G401 (cell line): ENCODE measurements at regions not wholly inside any gene's neighbourhood (a gene's known extent, or its start where the extent isn't known, plus 50 kb on each side); places are given as distances from the start of the nearest gene placed in this dataset.

Experiments
- DNase-seq: peaks from one replicate; pipeline ENCODE4 v3.0.0-alpha.2; 2015; ENCODE audit warnings: low spot score
- in situ Hi-C: cut with HindIII; loops from 2 replicates; pipeline ENCODE4 v1.10.0; 2016; ENCODE audit warnings: low sequenced_read_pairs, mixed read lengths

- no peak for DNase-seq
- in situ Hi-C loops, result no loop called here
Measured at GRCh38 chr2:64704161-64704560, 50.4 kb upstream of the SERTAD2 start.

- in situ Hi-C loops, result no loop called here
- no peak for DNase-seq
Measured at GRCh38 chr2:64704996-64705395, 51.3 kb upstream of the SERTAD2 start.

DNA sequence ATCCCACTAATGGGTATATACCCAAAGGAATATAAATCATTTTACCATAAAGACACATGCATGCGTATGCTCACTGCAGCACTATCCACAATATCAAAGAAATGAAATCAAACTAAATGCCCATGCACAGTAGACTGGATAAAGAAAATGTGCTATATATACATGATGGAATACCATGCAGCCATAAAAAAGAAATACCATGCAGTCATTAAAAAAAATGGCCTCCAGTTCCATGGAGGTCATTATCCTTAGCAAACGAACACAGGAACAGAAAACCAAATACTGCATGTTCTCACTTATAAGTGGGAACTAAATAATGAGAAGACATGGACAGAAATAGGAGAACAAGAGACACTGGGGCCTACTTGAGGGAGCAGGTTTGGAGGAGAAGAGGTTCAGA, 53.6 kb upstream of the SERTAD2 start:
- in situ Hi-C loops, result no loop called here
- DNase-seq, result no peak

DNA sequence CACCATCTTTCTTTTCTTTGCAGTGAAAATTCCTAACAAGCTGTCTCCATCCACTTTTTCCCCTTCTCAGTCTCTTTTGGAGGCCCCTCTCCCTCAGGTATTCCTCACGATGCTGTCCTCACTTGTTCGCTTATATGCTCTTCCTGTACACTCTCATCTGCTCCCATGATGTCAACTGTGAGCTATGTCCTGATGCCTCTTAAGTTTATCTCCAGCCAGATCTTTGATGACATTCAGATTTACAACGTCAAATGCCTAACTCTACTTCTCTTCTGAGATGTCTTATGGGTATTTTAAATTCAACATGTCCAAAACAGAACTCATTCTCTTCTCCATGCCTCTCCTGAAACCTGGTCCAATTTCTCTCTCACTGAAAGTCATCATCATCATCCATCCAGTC, 55.1 kb upstream of the SERTAD2 start:
- no peak for DNase-seq
- in situ Hi-C loops, result no loop called here

GRCh38 chr2:64711252-64711800, 57.6 kb upstream of the SERTAD2 start:
- no peak for DNase-seq
- in situ Hi-C loops, result no loop called here

- in situ Hi-C loops, result no loop called here
Measured at GRCh38 chr2:64713686-64714085, 60.0 kb upstream of the SERTAD2 start.

DNA sequence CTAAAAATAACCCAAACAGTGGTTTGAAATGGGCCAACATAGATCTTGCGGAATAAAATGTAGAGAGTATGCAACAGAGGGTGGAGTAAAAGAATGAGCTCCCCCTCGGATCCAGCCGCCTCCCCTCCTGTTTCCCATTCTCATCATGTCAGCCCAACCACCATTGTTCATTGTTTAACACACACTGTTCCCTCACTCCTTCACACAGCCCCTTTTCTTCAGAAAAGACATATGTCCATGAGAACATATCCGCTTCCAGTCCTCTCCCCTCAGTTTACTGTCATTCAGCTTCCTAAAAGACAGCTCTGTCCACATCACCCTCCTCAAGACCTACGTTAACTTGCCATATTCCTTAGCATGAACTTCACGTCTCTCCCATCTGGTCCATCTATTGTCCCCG, 62.9 kb upstream of the SERTAD2 start:
- no peak for DNase-seq
- in situ Hi-C loops, result no loop called here

More at GRCh38 chr2:64713686-64714085, 60.0 kb upstream of the SERTAD2 start:
- no peak for DNase-seq

DNA sequence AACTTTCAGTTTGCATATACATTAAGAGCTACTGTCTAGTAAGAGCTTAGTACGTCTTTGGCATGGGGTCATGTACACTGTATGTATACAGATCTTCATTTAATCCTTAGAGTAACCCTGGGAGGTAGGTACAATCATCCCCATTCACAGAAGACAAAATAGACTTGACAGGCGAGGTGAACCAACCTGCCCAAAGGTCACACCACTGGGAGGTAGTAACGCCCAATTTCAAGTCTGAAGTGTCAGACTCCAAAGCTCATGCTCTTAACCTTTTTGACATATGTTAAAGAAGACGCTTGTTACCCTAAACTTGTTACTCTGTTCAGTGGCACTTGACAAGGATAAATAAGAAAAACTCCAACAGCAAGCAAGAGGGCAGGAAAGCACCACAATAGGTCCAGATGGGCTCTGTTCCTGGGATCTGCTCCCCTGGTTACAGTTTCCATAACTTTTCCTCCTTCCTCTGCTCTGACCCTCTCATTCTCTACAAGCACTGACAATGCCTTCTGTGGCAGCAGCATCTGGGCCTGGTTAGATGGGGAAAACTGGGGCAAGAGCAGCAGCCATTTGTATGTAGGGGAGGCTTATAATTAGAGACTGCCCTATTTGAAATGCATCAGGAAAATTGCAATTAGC, 64.7 kb upstream of the SERTAD2 start:
- in situ Hi-C loops, result no loop called here
- no peak for DNase-seq

DNA sequence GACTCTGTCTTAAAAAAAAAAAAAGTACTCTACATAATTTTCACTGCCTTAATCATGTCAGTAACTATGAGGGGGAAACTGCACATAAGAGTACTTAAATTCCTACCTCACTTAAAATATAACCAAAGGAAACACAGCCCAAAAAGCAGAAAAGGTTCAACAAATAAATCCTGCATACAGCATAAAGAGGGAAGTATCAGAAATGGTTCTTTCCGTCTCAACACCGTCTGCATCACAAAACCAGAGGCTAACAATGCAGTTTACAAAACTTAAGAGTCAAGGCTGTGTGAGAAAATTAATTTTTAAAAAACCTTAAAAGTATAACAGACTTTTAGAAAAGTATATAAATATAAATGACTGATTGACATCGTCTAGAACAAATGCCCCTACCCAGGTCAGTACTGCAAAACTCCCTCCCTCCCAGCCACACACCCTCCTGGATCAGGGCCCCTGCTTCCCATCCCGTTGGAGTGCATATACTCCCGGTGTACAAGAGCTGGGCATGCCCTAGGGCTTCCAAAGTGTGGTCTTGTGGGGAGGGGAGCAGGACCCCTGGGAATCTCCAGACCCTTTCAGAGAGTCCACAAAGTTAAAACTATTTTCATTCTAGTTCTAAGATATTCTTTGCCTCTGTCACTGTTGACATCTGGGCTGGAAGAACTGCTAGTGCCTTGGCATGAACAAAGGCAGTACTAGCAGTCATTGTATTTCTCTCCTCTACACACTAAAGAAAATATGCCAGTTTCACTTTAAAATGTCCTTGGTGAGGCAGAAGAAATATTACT, 67.0 kb upstream of the SERTAD2 start:
- in situ Hi-C loops, result no loop called here
- no peak for DNase-seq

DNA sequence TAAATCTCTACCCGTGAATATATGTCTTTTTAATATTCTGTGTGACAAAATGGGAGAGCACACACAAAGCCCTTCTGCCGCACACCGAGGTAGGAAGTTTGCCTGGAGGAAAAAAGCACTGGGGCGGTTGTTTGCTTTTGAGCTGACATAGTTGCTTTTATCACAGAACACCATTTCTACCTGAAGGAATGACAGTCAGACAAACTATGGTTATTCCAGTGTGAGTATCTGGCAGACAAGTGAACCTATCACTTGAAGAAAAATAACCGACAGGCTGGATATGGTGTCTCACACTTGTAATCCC, 67.6 kb upstream of the SERTAD2 start:
- in situ Hi-C loops, result no loop called here
- DNase-seq, result no peak

DNA sequence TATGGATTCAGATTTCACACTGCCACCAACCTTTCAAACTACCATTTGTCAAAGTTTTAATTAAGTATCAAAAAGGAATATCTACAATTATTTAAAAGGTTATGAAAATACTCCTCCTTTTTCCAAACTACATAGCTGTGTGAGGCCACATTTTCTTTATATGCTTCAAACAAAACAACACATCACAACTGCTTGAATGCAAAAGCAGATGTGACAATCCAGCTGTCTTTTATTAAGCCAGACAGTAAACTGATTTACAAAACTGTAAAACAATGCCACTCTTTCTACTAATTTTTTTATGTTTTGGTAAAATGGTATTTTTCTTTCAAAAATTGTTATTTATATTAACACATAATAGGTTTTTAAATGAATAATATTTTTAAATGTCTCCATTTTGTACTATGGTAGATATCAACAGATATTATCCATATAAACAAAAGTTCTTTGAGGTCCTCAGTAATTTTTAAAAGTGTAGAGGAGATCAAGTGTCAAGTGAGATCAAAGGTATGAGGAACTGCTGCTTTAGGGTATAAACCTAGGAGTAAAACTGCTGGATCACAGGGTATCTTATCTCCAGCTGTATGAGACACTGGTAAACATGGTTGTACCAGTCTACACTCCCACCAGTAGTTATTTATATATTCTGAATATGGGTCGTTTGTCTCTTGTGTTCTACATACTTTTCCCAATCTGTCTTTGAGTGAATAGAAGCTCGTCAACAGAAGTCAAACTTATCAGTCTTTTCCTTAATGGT, 68.8 kb upstream of the SERTAD2 start:
- in situ Hi-C loops, result no loop called here
- no peak for DNase-seq

DNA sequence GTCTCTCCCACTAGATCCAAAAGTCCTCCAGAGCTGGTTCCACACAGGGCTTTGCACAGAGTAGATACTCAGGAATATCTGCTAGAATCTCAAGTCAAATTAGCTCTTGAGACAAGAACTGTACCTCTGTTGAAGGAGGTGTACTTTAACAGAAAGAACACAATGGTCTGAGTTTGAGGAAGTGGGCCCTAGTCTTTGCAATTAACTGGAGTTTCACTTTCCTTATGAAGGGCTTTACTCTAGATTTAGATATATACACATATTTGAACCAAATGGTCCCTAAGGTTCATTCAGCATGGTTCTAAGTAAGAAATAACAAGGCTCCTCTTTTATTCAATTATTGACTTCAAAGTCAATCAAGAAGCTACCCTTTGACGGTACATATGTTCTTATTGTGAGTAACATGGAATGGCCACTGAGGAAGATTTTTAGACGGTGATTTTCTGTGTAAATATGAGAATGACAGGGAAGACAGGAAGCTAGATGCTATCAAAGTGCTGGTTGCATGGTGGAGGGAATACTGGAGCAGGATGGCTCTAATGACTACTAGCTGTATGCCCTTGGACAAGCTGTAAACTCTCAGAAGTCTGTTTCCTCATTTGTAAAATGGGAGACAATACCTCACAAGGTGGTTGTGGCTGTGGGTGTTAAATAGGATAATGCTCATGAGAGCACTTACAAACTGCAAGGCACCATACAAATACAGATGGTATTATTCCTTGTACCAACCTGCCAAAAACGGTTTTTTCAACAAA, 73.5 kb upstream of the SERTAD2 start:
- in situ Hi-C loops, result no loop called here

GRCh38 chr2:64727843-64728463, 74.2 kb upstream of the SERTAD2 start:
- in situ Hi-C loops, result no loop called here
- peak; percentile 51 for DNase-seq

More for the DNA sequence above, 73.5 kb upstream of the SERTAD2 start:
- no peak for DNase-seq

GRCh38 chr2:64730551-64731262, 77.0 kb upstream of the SERTAD2 start:
- in situ Hi-C loops, result no loop called here
- peak; percentile 19 for DNase-seq

DNA sequence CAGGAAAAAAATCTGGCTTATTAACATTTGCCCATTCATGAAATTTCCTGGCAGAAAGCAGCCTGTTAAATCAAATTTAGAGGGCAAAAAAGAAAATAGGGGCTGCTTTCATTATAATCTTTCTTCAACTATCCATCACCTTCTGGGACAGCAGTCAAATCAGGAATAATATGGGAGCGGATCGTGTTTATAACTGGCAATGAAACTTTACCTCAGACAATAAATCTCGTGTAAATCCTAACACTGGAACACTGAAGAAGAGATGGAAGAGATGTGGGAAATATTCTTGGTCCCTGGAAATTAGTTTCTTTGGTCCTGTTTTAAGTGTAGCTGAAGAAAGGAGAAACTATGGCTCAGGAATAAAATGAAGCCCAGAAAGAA, 77.5 kb upstream of the SERTAD2 start:
- in situ Hi-C loops, result no loop called here
- DNase-seq, result no peak

DNA sequence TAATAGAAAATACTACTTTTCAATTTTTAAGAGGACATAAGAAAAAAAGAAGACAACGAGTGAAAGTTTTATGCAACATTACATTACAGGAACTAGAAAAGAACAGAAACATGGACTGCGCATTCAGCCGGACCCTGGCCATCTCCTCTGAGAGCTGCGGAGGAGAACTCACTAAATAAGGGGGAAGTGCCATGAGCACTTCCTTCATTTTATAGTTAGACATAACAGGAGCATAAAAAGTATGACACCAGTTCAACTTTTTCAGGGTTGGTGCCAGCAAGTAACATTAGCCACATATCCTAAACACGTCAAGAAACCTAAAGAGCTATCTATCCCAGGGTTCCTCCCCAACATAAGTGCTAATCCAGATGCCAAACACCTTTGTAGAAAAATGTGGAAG, 78.0 kb upstream of the SERTAD2 start:
- DNase-seq, result no peak
- in situ Hi-C loops, result no loop called here

DNA sequence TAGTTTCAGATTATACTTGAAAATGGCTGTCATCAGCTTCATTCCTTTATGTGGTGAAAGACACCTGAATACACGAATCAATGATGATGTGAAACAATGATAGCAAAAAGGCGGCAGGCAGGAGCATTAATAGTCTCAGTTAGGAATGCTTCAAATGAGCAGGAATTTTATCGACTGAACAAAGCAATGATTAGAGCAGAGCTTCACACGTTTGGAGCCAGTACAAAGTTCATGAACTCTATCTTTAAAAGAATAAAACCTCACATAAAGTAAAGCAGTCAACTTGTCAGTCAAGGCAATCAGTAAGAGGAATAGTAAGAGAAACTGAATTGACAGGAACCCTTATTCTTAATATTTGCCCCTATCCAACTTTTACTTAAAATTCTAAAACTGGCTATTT, 78.4 kb upstream of the SERTAD2 start:
- no peak for DNase-seq
- in situ Hi-C loops, result no loop called here

- DNase-seq, result no peak
- in situ Hi-C loops, result no loop called here
Measured at GRCh38 chr2:64735504-64735903, 81.8 kb upstream of the SERTAD2 start.

GRCh38 chr2:64737547-64737946, 83.8 kb upstream of the SERTAD2 start:
- DNase-seq, result no peak
- in situ Hi-C loops, result no loop called here
